Omental fat pad (tissue), 3 donors: ENCODE measurements at regions not wholly inside any gene's neighbourhood (a gene's known extent, or its start where the extent isn't known, plus 50 kb on each side); places are given as distances from the start of the nearest gene placed in this dataset.

Source experiments
- ATAC-seq: fragments of 150-250 bp; one replicate; pipeline ENCODE4 v1.9.1; 2016; ENCODE audit warnings: mild to moderate bottlenecking, moderate library complexity; ENCODE audit not compliant: low FRiP score
- DNase-seq: peaks from one replicate; pipeline ENCODE4 v3.0.0-alpha.2; 2019; ENCODE audit warnings: low spot score
- TF ChIP-seq, protein P1 (sequence below), 3 donors: fragments of 450-650 bp; IDR thresholded peaks; one replicate each; pipeline ENCODE4 v1.5.1; 2016 to 2017; ENCODE audit warnings: antibody characterized with exemption in 3 of 3, mild to moderate bottlenecking in 3 of 3, moderate library complexity in 2 of 3

GRCh38 chr16:35711435-35711834, 2252.0 kb downstream of the TP53TG3F start:
- TF ChIP-seq, protein P1, sequence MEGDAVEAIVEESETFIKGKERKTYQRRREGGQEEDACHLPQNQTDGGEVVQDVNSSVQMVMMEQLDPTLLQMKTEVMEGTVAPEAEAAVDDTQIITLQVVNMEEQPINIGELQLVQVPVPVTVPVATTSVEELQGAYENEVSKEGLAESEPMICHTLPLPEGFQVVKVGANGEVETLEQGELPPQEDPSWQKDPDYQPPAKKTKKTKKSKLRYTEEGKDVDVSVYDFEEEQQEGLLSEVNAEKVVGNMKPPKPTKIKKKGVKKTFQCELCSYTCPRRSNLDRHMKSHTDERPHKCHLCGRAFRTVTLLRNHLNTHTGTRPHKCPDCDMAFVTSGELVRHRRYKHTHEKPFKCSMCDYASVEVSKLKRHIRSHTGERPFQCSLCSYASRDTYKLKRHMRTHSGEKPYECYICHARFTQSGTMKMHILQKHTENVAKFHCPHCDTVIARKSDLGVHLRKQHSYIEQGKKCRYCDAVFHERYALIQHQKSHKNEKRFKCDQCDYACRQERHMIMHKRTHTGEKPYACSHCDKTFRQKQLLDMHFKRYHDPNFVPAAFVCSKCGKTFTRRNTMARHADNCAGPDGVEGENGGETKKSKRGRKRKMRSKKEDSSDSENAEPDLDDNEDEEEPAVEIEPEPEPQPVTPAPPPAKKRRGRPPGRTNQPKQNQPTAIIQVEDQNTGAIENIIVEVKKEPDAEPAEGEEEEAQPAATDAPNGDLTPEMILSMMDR (IDR thresholded peaks at IDR 0.05): no peak
- DNase-seq (no peak), ATAC-seq (no peak)

DNA sequence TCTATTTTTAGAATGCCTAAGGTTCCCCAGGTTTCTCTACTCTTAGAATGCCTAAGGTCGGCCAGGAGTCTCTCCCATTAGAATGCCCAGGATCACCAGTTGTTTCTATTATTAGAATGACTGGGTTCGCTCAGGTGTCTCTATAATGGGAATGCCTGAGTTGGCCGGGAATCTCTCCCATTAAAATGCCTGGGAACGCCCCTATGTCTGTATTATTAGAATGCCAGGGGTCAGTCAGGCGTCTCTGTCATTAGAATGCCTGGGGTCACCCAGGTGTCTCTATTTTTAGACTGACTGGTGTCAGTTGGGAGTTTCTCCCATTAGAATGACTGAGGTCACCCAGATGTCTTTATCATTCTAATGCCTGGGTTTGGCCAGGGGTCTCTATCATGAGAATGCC, 2252.5 kb downstream of the TP53TG3F start:
- ATAC-seq: no peak
- DNase-seq: no peak
- TF ChIP-seq, protein P1 (IDR thresholded peaks at IDR 0.05): no peak

GRCh38 chr16:35713762-35714650, 2254.6 kb downstream of the TP53TG3F start:
- TF ChIP-seq, protein P1 (IDR thresholded peaks at IDR 0.05): no peak
- no peak for ATAC-seq
- DNase-seq: no peak

DNA sequence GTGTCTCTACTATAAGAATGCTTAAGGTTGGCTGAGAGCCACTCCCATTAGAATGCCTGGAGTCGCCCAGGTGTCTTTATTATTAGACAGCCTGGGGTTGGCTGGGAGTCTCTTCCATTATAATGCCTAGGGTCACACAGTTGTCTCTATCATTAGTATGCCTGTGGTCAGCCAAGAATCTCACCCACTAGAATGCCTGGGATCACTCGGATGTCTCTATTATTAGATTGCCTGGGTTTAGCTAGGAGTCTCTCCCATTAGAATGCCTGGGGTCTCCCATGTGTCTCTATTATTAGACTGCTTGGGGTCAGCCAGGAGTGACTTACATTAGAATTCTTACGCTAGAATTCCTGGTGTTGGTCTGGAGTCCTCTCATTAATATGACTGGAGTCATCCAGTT, 2255.3 kb downstream of the TP53TG3F start:
- DNase-seq (no peak), ATAC-seq (no peak)
- TF ChIP-seq, protein P1 (IDR thresholded peaks at IDR 0.05): no peak

- no peak for ATAC-seq
- TF ChIP-seq, protein P1 (IDR thresholded peaks at IDR 0.05): no peak
- DNase-seq: no peak
Measured at GRCh38 chr16:35724551-35724950, 2265.1 kb downstream of the TP53TG3F start.

- TF ChIP-seq, protein P1 (IDR thresholded peaks at IDR 0.05): no peak
- no peak for DNase-seq
- ATAC-seq: no peak
Measured at GRCh38 chr16:35725949-35726348, 2266.5 kb downstream of the TP53TG3F start.

DNA sequence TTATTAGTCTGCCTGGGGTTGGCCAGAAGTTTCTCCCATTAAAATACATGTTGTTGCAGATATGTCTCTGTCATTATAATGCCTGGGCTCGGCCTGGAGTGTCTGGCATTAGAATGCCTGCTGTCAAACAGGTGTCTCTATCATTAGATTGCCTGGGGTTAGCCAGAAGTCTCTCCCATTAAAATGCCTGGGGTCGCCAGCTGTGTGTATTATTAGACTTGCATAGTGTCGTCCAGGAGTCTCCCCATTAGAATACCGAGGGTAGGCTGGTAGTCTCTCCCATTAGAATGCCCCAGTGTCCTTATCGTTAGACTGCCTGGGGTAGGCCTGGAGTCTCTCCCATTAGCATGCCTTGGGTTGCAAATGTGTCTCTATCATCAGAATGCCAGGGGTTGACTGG, 2270.8 kb downstream of the TP53TG3F start:
- ATAC-seq: no peak
- DNase-seq: no peak
- TF ChIP-seq, protein P1 (IDR thresholded peaks at IDR 0.05): no peak
